PC-9 (cell line): ENCODE measurements at regions not wholly inside any gene's neighbourhood (a gene's known extent, or its start where the extent isn't known, plus 50 kb on each side); places are given as distances from the start of the nearest gene placed in this dataset.

Experiments used
- BruUV-seq: library from RNA; stranded (reverse); fragments of 400-500 nt; replicated peaks from 2 replicates; lab custom pipeline; 2021; lab: Mats Ljungman, UMichigan
- CTCF ChIA-PET: fragments of 300-600 bp; sonication (Branson Sonifier 250); formaldehyde crosslinking; loops from one replicate; lab custom pipeline; 2022; ENCODE audit warnings: antibody characterized with exemption; lab: Charles Lee
- POLR2A ChIA-PET: fragments of 300-600 bp; sonication (Branson Sonifier 250); formaldehyde crosslinking; loops from one replicate; lab custom pipeline; 2022; ENCODE audit warnings: antibody characterized with exemption; ENCODE audit not compliant: unreplicated experiment; lab: Charles Lee
- DNase-seq, 2 experiments: peaks; one replicate each; pipeline versions ENCODE4 v3.0.0 to v3.0.0-alpha.2; 2015 to 2022; ENCODE audit warnings: mixed read lengths in 1 of 2
- H2AFZ ChIP-seq: fragments of 200-600 bp; sonication (generic); 2 replicates; pipeline ENCODE4 v1.8.1; 2017; ENCODE audit warnings: antibody characterized with exemption
- H3F3A ChIP-seq: fragments of 200-600 bp; sonication (generic); 2 replicates; pipeline ENCODE4 v1.8.1; 2017; ENCODE audit warnings: antibody characterized with exemption, mild to moderate bottlenecking, low read depth; ENCODE audit not compliant: insufficient read depth
- H3K27ac ChIP-seq: fragments of 200-600 bp; sonication (generic); 2 replicates; pipeline ENCODE4 v1.6.1; 2016; ENCODE audit warnings: mixed run types
- H3K27me3 ChIP-seq: fragments of 200-600 bp; sonication (generic); 2 replicates; pipeline ENCODE4 v1.6.1; 2016; ENCODE audit warnings: low read depth, mixed run types; ENCODE audit not compliant: insufficient read depth
- H3K36me3 ChIP-seq: fragments of 200-600 bp; sonication (generic); 2 replicates; pipeline ENCODE4 v1.6.1; 2016; ENCODE audit warnings: low read depth, mixed run types
- H3K4me1 ChIP-seq: fragments of 200-600 bp; sonication (generic); replicated peaks from 2 replicates; pipeline ENCODE4 v1.6.1; 2016; ENCODE audit warnings: mixed run types; ENCODE audit not compliant: insufficient read depth
- H3K4me2 ChIP-seq: fragments of 200-600 bp; sonication (generic); 2 replicates; pipeline ENCODE4 v1.6.1; 2017; ENCODE audit warnings: mixed run types
- H3K4me3 ChIP-seq: fragments of 200-600 bp; sonication (generic); 2 replicates; pipeline ENCODE4 v1.6.1; 2016; ENCODE audit warnings: mixed run types
- H3K79me2 ChIP-seq: fragments of 200-600 bp; sonication (generic); 2 replicates; pipeline ENCODE4 v1.6.1; 2017; ENCODE audit warnings: low read depth, mixed run types
- H3K9me2 ChIP-seq: fragments of 200-600 bp; sonication (generic); 2 replicates; pipeline ENCODE4 v1.8.1; 2017; ENCODE audit warnings: mild to moderate bottlenecking; ENCODE audit not compliant: insufficient read depth
- H3K9me3 ChIP-seq: fragments of 200-600 bp; sonication (generic); 2 replicates; pipeline ENCODE4 v1.8.1; 2016; ENCODE audit warnings: low read depth; ENCODE audit not compliant: insufficient read depth
- H4K20me1 ChIP-seq: fragments of 200-600 bp; sonication (generic); 2 replicates; pipeline ENCODE4 v1.8.1; 2017; ENCODE audit not compliant: insufficient read depth
- EZH2 ChIP-seq: fragments of 200-600 bp; sonication (generic); IDR thresholded peaks from 2 replicates; pipeline ENCODE4 v1.8.0; 2017; ENCODE audit warnings: antibody characterized with exemption, low read depth
- intact Hi-C: fragments of 100-400 bp; cut with micrococcal nuclease; formaldehyde crosslinking; loops from one replicate; pipeline ENCODE4 v1.10.0; 2022; ENCODE audit not compliant: unreplicated experiment
- TF ChIP-seq, protein P1 (sequence below): fragments of 200-600 bp; sonication (generic); conservative IDR thresholded peaks from 2 replicates; pipeline ENCODE4 v1.6.1; 2017; ENCODE audit warnings: mixed run types, antibody characterized with exemption, mild to moderate bottlenecking, moderate library complexity

DNA sequence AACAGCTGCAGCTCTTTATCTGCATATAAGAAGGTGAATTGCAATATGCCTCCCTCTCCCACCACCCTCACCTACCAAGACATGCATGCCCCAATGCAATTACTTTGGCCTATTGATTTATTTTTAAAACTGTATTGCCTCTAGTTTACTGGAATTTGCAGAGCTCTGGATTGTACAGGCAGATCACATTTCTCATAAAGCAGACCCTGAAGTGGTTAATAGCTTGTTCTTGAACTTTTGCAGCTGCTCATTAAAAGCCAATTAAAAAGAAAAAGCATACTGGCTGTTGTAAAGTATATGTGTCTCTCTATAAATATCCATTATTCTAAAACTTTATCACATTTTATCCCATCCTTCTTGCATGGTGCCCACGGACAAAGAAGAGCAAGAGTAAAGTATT, 221.5 kb upstream of the TOPAZ1 start:
- TF ChIP-seq, protein P1, sequence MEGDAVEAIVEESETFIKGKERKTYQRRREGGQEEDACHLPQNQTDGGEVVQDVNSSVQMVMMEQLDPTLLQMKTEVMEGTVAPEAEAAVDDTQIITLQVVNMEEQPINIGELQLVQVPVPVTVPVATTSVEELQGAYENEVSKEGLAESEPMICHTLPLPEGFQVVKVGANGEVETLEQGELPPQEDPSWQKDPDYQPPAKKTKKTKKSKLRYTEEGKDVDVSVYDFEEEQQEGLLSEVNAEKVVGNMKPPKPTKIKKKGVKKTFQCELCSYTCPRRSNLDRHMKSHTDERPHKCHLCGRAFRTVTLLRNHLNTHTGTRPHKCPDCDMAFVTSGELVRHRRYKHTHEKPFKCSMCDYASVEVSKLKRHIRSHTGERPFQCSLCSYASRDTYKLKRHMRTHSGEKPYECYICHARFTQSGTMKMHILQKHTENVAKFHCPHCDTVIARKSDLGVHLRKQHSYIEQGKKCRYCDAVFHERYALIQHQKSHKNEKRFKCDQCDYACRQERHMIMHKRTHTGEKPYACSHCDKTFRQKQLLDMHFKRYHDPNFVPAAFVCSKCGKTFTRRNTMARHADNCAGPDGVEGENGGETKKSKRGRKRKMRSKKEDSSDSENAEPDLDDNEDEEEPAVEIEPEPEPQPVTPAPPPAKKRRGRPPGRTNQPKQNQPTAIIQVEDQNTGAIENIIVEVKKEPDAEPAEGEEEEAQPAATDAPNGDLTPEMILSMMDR, result no peak
- TF ChIP-seq EZH2, result no peak
- Histone ChIP-seq H3F3A (peaks cover 3% of the 10 kb centered on the region; the same call in 1 of the 2 replicates), H3K9me2 (no peaks in the 10 kb centered on the region), H3K9me3 (no peaks in the 10 kb centered on the region), H3K4me1 (no peaks in the 10 kb centered on the region), H3K27ac (no peak overlapping the region), H3K36me3 (peaks cover 4% of the 10 kb centered on the region; the same call in 1 of the 2 replicates), H4K20me1 (no peaks in the 10 kb centered on the region; the same call in 1 of the 2 replicates), H3K27me3 (no peaks in the 10 kb centered on the region), H3K4me3 (no peak overlapping the region), H3K79me2 (peaks cover 66% of the 10 kb centered on the region), H3K4me2 (no peak overlapping the region), H2AFZ (no peak overlapping the region)
- no TSS peak for BruUV-seq
- CTCF ChIA-PET, result no interaction called here
- intact Hi-C loops, result no loop called here
- no peak for DNase-seq
- POLR2A ChIA-PET, result no interaction called here

- Histone ChIP-seq H3F3A (no peaks in the 10 kb centered on the region), H3K4me1 (no peaks in the 10 kb centered on the region), H3K27me3 (no peaks in the 10 kb centered on the region), H3K79me2 (peaks cover 64% of the 10 kb centered on the region), H3K27ac (no peak overlapping the region), H4K20me1 (no peaks in the 10 kb centered on the region; the same call in 1 of the 2 replicates), H3K4me2 (no peak overlapping the region), H3K9me2 (no peaks in the 10 kb centered on the region), H2AFZ (no peak overlapping the region), H3K9me3 (no peaks in the 10 kb centered on the region), H3K36me3 (peaks cover 4% of the 10 kb centered on the region; the same call in 1 of the 2 replicates), H3K4me3 (no peak overlapping the region)
- ChIA-PET POLR2A (no interaction called here), CTCF (interaction anchor here (0.7 kb wide), 1 partner anchor 171 kb away, joined by 7 read pairs; no protein-coding TSS in a partner anchor)
- no TSS peak for BruUV-seq
- TF ChIP-seq EZH2, result no peak
- TF ChIP-seq, protein P1, result no peak
- no peak for DNase-seq
- intact Hi-C loops, result no loop called here
Measured at GRCh38 chr3:44021651-44022594, 219.8 kb upstream of the TOPAZ1 start.

GRCh38 chr3:44023961-44024593, 217.6 kb upstream of the TOPAZ1 start:
- Histone ChIP-seq H3K4me1 (no peaks in the 10 kb centered on the region), H3K36me3 (peaks cover 4% of the 10 kb centered on the region; the same call in 1 of the 2 replicates), H2AFZ (no peak overlapping the region), H3K27me3 (no peaks in the 10 kb centered on the region), H3K9me3 (no peaks in the 10 kb centered on the region), H4K20me1 (peaks cover 3% of the 10 kb centered on the region; the same call in 1 of the 2 replicates), H3K4me3 (no peak overlapping the region), H3K79me2 (peaks cover 62% of the 10 kb centered on the region), H3K27ac (no peak overlapping the region), H3K9me2 (no peaks in the 10 kb centered on the region), H3F3A (no peaks in the 10 kb centered on the region), H3K4me2 (no peak overlapping the region)
- CTCF ChIA-PET, result interaction anchor here (0.9 kb wide), 1 partner anchor 168 kb away, joined by 3 read pairs; no protein-coding TSS in a partner anchor
- no peak for DNase-seq
- POLR2A ChIA-PET, result no interaction called here
- intact Hi-C loops, result no loop called here
- no TSS peak for BruUV-seq
- TF ChIP-seq, protein P1, result no peak
- TF ChIP-seq EZH2, result no peak
